Activated CD8-positive, alpha-beta T cell treated with anti-CD3 and anti-CD28 coated beads for 36 hours (primary cell): ENCODE measurements at regions not wholly inside any gene's neighbourhood (a gene's known extent, or its start where the extent isn't known, plus 50 kb on each side); places are given as distances from the start of the nearest gene placed in this dataset.

Source experiments
- ATAC-seq: fragments of 200-7000 bp; cut with Tn5 transposase; one replicate; pipeline ENCODE4 v1.10.0; 2021; ENCODE audit warnings: mild to moderate bottlenecking, moderate library complexity
- CTCF ChIA-PET: fragments of 350-600 bp; sonication (Branson Sonifier 250); formaldehyde crosslinking; loops from one replicate; lab custom pipeline; 2021; ENCODE audit warnings: antibody characterized with exemption; lab: Charles Lee
- POLR2A ChIA-PET: fragments of 350-600 bp; sonication (Branson Sonifier 250); formaldehyde crosslinking; loops from one replicate; lab custom pipeline; 2021; ENCODE audit warnings: antibody characterized with exemption; lab: Charles Lee
- DNase-seq: peaks from one replicate; pipeline ENCODE4 v3.0.0-alpha.2; 2020
- H3K27ac Mint-ChIP-seq: one replicate; pipeline ENCODE4 v1.8.0; 2021; ENCODE audit warnings: mild to moderate bottlenecking, mixed read lengths
- H3K27me3 Mint-ChIP-seq: one replicate; pipeline ENCODE4 v1.8.0; 2021; ENCODE audit warnings: mixed read lengths
- H3K36me3 Mint-ChIP-seq: one replicate; pipeline ENCODE4 v1.8.0; 2021; ENCODE audit warnings: low read depth, mixed read lengths
- H3K4me1 Mint-ChIP-seq: one replicate; pipeline ENCODE4 v1.8.0; 2021; ENCODE audit warnings: low read depth, mixed read lengths
- H3K4me3 Mint-ChIP-seq: one replicate; pipeline ENCODE4 v1.8.0; 2021; ENCODE audit warnings: mild to moderate bottlenecking, moderate library complexity, mixed read lengths
- H3K9me3 Mint-ChIP-seq: one replicate; pipeline ENCODE4 v1.8.0; 2021; ENCODE audit warnings: mixed read lengths
- CTCF ChIP-seq: fragments of 200-600 bp; IDR thresholded peaks from one replicate; pipeline ENCODE4 v1.8.0; 2022; ENCODE audit warnings: antibody characterized with exemption, mild to moderate bottlenecking
- intact Hi-C: fragments of 100-400 bp; cut with micrococcal nuclease; formaldehyde crosslinking; loops from one replicate; pipeline ENCODE4 v1.10.0; 2022

GRCh38 chr4:100059467-100059866, 109.4 kb upstream of the H2AZ1 start:
- ChIA-PET POLR2A (no interaction called here), CTCF (no interaction called here)
- intact Hi-C loops, result no loop called here
- Mint-ChIP-seq H3K4me1 (peaks cover 3% of the 10 kb centered on the region), H3K4me3 (no peak overlapping the region), H3K27me3 (peaks cover 8% of the 10 kb centered on the region), H3K27ac (no peak overlapping the region), H3K36me3 (no peaks in the 10 kb centered on the region), H3K9me3 (no peaks in the 10 kb centered on the region)
- DNase-seq (no peak), ATAC-seq (no peak)
- no peak for TF ChIP-seq CTCF

- Mint-ChIP-seq H3K27me3 (peaks cover 7% of the 10 kb centered on the region), H3K36me3 (no peaks in the 10 kb centered on the region), H3K9me3 (no peaks in the 10 kb centered on the region), H3K27ac (no peak overlapping the region), H3K4me1 (no peaks in the 10 kb centered on the region), H3K4me3 (no peak overlapping the region)
- ATAC-seq, result no peak
- intact Hi-C loops, result no loop called here
- ChIA-PET CTCF (interaction anchor here (1.1 kb wide), 1 partner anchor 179 kb away, joined by 3 read pairs; no protein-coding TSS in a partner anchor), POLR2A (no interaction called here)
- TF ChIP-seq CTCF, result no peak
- no peak for DNase-seq
Observed at GRCh38 chr4:100056701-100057100, 106.6 kb upstream of the H2AZ1 start.

GRCh38 chr4:100054071-100054470, 104.0 kb upstream of the H2AZ1 start:
- POLR2A ChIA-PET, result no interaction called here
- intact Hi-C loops, result no loop called here
- H3K27me3 Mint-ChIP-seq, result peaks cover 13% of the 10 kb centered on the region

GRCh38 chr4:100049872-100050271, 99.8 kb upstream of the H2AZ1 start:
- no peak overlapping the region for H3K27ac Mint-ChIP-seq
- CTCF ChIA-PET, result no interaction called here
- H3K4me3 Mint-ChIP-seq, result no peak overlapping the region
- H3K27me3 Mint-ChIP-seq, result peaks cover 10% of the 10 kb centered on the region
- H3K9me3 Mint-ChIP-seq, result no peaks in the 10 kb centered on the region
- POLR2A ChIA-PET, result no interaction called here
- no peak for DNase-seq
- H3K4me1 Mint-ChIP-seq, result no peaks in the 10 kb centered on the region
- no peak for TF ChIP-seq CTCF
- no peak for ATAC-seq
- intact Hi-C loops, result no loop called here
- no peaks in the 10 kb centered on the region for H3K36me3 Mint-ChIP-seq

More at GRCh38 chr4:100054071-100054470, 104.0 kb upstream of the H2AZ1 start:
- no peaks in the 10 kb centered on the region for H3K9me3 Mint-ChIP-seq
- H3K4me3 Mint-ChIP-seq, result no peak overlapping the region
- ATAC-seq, result no peak
- CTCF ChIA-PET, result interaction anchor here (1.2 kb wide), 1 partner anchor 246 kb away, joined by 3 read pairs; no protein-coding TSS in a partner anchor
- H3K4me1 Mint-ChIP-seq, result no peaks in the 10 kb centered on the region
- no peak overlapping the region for H3K27ac Mint-ChIP-seq
- no peak for TF ChIP-seq CTCF
- DNase-seq, result no peak
- H3K36me3 Mint-ChIP-seq, result no peaks in the 10 kb centered on the region

GRCh38 chr4:100042711-100043110, 92.6 kb upstream of the H2AZ1 start:
- ATAC-seq (no peak), DNase-seq (no peak)
- ChIA-PET CTCF (no interaction called here), POLR2A (no interaction called here)
- Mint-ChIP-seq H3K4me3 (no peak overlapping the region), H3K4me1 (no peaks in the 10 kb centered on the region), H3K9me3 (no peaks in the 10 kb centered on the region), H3K27me3 (peaks cover 3% of the 10 kb centered on the region), H3K36me3 (no peaks in the 10 kb centered on the region), H3K27ac (no peak overlapping the region)
- intact Hi-C loops, result no loop called here
- TF ChIP-seq CTCF, result no peak
